IMR-90 (cell line): ENCODE measurements at regions not wholly inside any gene's neighbourhood (a gene's known extent, or its start where the extent isn't known, plus 50 kb on each side); places are given as distances from the start of the nearest gene placed in this dataset.
"Not testable (repeated sequence)": the region's sequence is repeated elsewhere in the genome, so short reads cannot be mapped to it uniquely, and the experiment has no call there.

Experiments
- ATAC-seq: fragments of 200-7000 bp; cut with Tn5 transposase; 2 replicates; pipeline ENCODE4 v1.9.1; 2020; ENCODE audit warnings: low read depth, mild to moderate bottlenecking, moderate library complexity
- BruUV-seq: library from RNA; stranded (reverse); fragments of 400-500 nt; replicated peaks from 2 replicates; lab custom pipeline; 2021; lab: Mats Ljungman, UMichigan
- CTCF ChIA-PET: fragments of 300-600 bp; formaldehyde crosslinking; extraction: SDS; loops from one replicate; lab custom pipeline; 2021; ENCODE audit warnings: antibody characterized with exemption; lab: Yijun Ruan, JAX
- POLR2A ChIA-PET: fragments of 300-600 bp; sonication (Branson Sonifier 250); formaldehyde crosslinking; loops from one replicate; lab custom pipeline; 2022; ENCODE audit warnings: antibody characterized with exemption; ENCODE audit not compliant: unreplicated experiment; lab: Charles Lee
- DNase-seq: peaks from one replicate; pipeline ENCODE4 v3.0.0; 2013
- H2AFZ ChIP-seq: replicated peaks from 2 replicates; pipeline ENCODE3; 2013; ENCODE audit warnings: low read length, mild to moderate bottlenecking; ENCODE audit not compliant: poor library complexity
- H2AK5ac ChIP-seq: 2 replicates; pipeline ENCODE4 v1.6.1; 2013; ENCODE audit warnings: low read depth, low read length, inconsistent platforms
- H2AK9ac ChIP-seq: replicated peaks from 2 replicates; pipeline ENCODE3; 2013; ENCODE audit warnings: mild to moderate bottlenecking, low read depth, low read length, moderate library complexity; ENCODE audit not compliant: poor library complexity
- H2BK120ac ChIP-seq: 2 replicates; pipeline ENCODE4 v1.6.1; 2013; ENCODE audit warnings: low read depth, low read length, inconsistent platforms
- H2BK15ac ChIP-seq: 3 replicates; pipeline ENCODE4 v1.6.1; 2013; ENCODE audit warnings: low read depth, low read length, inconsistent platforms
- H2BK20ac ChIP-seq: 2 replicates; pipeline ENCODE4 v1.6.1; 2013; ENCODE audit warnings: low read depth, mild to moderate bottlenecking, inconsistent platforms, low read length, moderate library complexity
- H2BK5ac ChIP-seq: 2 replicates; pipeline ENCODE4 v1.6.1; 2013; ENCODE audit warnings: mild to moderate bottlenecking, low read depth, low read length, inconsistent platforms; ENCODE audit not compliant: poor library complexity, severe bottlenecking
- H3K14ac ChIP-seq: replicated peaks from 2 replicates; pipeline ENCODE4 v1.6.1; 2013; ENCODE audit warnings: low read depth, low read length, inconsistent platforms
- H3K18ac ChIP-seq: 2 replicates; pipeline ENCODE4 v1.6.1; 2013; ENCODE audit warnings: low read depth, low read length, control low read depth
- H3K23ac ChIP-seq: 2 replicates; pipeline ENCODE4 v1.6.1; 2013; ENCODE audit warnings: low read depth, low read length, inconsistent platforms
- H3K27ac ChIP-seq: 2 replicates; pipeline ENCODE4 v1.5.1; 2013; ENCODE audit warnings: mild to moderate bottlenecking, control low read depth, low read length; ENCODE audit not compliant: insufficient read depth
- H3K27me3 ChIP-seq: 2 replicates; pipeline ENCODE4 v1.6.1; 2013; ENCODE audit warnings: low read length; ENCODE audit not compliant: control insufficient read depth, insufficient read depth
- H3K36me3 ChIP-seq: 2 replicates; pipeline ENCODE4 v1.6.1; 2013; ENCODE audit warnings: low read length, mixed read lengths; ENCODE audit not compliant: control insufficient read depth, insufficient read depth
- H3K4ac ChIP-seq: 2 replicates; pipeline ENCODE4 v1.6.1; 2013; ENCODE audit warnings: low read depth, low read length, inconsistent platforms
- H3K4me1 ChIP-seq: 2 replicates; pipeline ENCODE4 v1.6.1; 2013; ENCODE audit warnings: low read length, mixed read lengths; ENCODE audit not compliant: control insufficient read depth, insufficient read depth
- H3K4me2 ChIP-seq: 2 replicates; pipeline ENCODE4 v1.6.1; 2013; ENCODE audit warnings: low read depth, mild to moderate bottlenecking, control low read depth, low read length, moderate library complexity
- H3K4me3 ChIP-seq: 2 replicates; pipeline ENCODE4 v1.5.1; 2013; ENCODE audit warnings: low read depth, mild to moderate bottlenecking, control low read depth, low read length, moderate library complexity; ENCODE audit not compliant: insufficient read depth
- H3K56ac ChIP-seq: 2 replicates; pipeline ENCODE4 v1.6.1; 2013; ENCODE audit warnings: low read length, inconsistent platforms; ENCODE audit not compliant: insufficient read depth; ENCODE audit errors: extremely low read depth
- H3K79me1 ChIP-seq, 2 experiments: 2 replicates each; pipeline ENCODE4 v1.6.1; 2013; ENCODE audit warnings: low read length in 2 of 2, inconsistent platforms in 1 of 2, low read depth in 1 of 2
- H3K9ac ChIP-seq: 2 replicates; pipeline ENCODE4 v1.6.1; 2013; ENCODE audit warnings: low read depth, low read length, control low read depth
- H3K9me1 ChIP-seq: 2 replicates; pipeline ENCODE4 v1.6.1; 2013; ENCODE audit warnings: low read length, inconsistent platforms; ENCODE audit not compliant: insufficient read depth
- H3K9me3 ChIP-seq: 2 replicates; pipeline ENCODE4 v1.6.1; 2013; ENCODE audit warnings: low read length; ENCODE audit not compliant: control insufficient read depth, insufficient read depth
- H4K20me1 ChIP-seq: 2 replicates; pipeline ENCODE4 v1.6.1; 2013; ENCODE audit warnings: low read length, inconsistent platforms; ENCODE audit not compliant: insufficient read depth
- H4K5ac ChIP-seq: 2 replicates; pipeline ENCODE4 v1.6.1; 2013; ENCODE audit warnings: mild to moderate bottlenecking, low read depth, low read length, control low read depth
- H4K8ac ChIP-seq, 2 experiments: 2 replicates each; pipeline ENCODE4 v1.6.1; 2013; ENCODE audit warnings: low read depth in 2 of 2, low read length in 2 of 2, control low read depth in 1 of 2, inconsistent platforms in 1 of 2
- H4K91ac ChIP-seq: 2 replicates; pipeline ENCODE4 v1.6.1; 2013; ENCODE audit warnings: low read depth, low read length, inconsistent platforms; ENCODE audit not compliant: insufficient read depth
- WGBS, 2 experiments: methylation state at CpG; one replicate each; pipeline versions ENCODE4 v1.1.5 to v1.1.7; 2013; ENCODE audit warnings: missing lambda C conversion rate in 2 of 2; ENCODE audit not compliant: insufficient read length in 1 of 2; ENCODE audit errors: extremely low coverage in 2 of 2; 5-methylcytosine and 5-hydroxymethylcytosine counted together
- dilution Hi-C: fragments of 300-500 bp; cut with HindIII; formaldehyde crosslinking; loops from one replicate; pipeline ENCODE4 v1.14.3; 2018; ENCODE audit warnings: low sequenced_read_pairs; ENCODE audit not compliant: unreplicated experiment
- in situ Hi-C: fragments of 300-500 bp; cut with MboI; formaldehyde crosslinking; loops from 3 replicates; pipeline ENCODE4 v1.14.3; 2019; ENCODE audit warnings: low sequenced_read_pairs, inconsistent platforms, mixed read lengths
- intact Hi-C: fragments of 100-400 bp; cut with micrococcal nuclease; formaldehyde crosslinking; loops from 2 replicates; pipeline ENCODE4 v1.10.0; 2022

DNA sequence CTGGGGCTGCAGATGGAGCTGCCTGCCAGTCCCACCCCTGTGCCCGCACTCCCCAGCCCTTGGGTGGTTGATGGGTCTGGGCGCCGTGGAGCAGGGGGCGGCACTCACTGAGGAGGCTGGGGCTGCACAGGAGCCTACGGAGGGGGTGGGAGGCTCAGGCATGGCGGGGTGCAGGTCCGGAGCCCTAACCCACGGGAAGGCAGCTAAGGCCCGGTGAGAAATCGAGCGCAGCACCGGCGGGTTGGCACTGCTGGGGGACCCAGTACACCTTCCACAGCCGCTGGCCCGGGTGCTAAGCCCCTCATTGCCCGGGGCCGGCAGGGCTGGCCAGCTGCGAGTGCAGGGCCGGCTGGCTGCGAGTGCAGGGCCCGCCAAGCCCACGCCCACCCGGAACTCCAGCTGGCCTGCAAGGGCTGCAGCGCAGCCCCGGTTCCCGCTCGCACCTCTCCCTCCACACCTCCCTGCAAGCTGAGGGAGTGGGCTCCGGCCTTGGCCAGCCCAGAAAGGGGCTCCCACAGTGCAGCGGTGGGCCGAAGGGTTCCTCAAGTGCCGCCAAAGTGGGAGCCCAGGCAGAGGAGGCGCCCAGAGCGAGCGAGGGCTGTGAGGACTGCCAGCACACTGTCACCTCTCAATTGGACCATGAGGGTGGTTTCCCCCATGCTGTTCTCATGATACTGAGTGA, 80.8 kb upstream of the LUZP2 start:
- CTCF ChIA-PET, result interaction anchor here (0.7 kb wide), 1 partner anchor 91 kb away, joined by 3 read pairs; no protein-coding TSS in a partner anchor
- H3K56ac ChIP-seq, H3K27ac ChIP-seq, H3K4me2 ChIP-seq, ATAC-seq, H3K9ac ChIP-seq, in situ Hi-C loops, POLR2A ChIA-PET, H3K9me1 ChIP-seq, H2BK120ac ChIP-seq, H2AK5ac ChIP-seq, intact Hi-C loops, H2BK15ac ChIP-seq, H4K8ac ChIP-seq, H3K36me3 ChIP-seq, H3K23ac ChIP-seq, H2BK5ac ChIP-seq, H3K4ac ChIP-seq, dilution Hi-C loops, H4K91ac ChIP-seq, H4K20me1 ChIP-seq, H3K4me1 ChIP-seq, H2AK9ac ChIP-seq, H3K4me3 ChIP-seq, DNase-seq, BruUV-seq, H3K9me3 ChIP-seq, H3K79me1 ChIP-seq, H2BK20ac ChIP-seq, H3K18ac ChIP-seq, H3K14ac ChIP-seq, H2AFZ ChIP-seq, H3K27me3 ChIP-seq, H4K5ac ChIP-seq: not testable (repeated sequence)
- WGBS, 2 experiments, result 93% methylated on average over 10 of the region's 34 CpGs; no CpG with 5 or more reads in 1 of the 2 experiments
